ENCODE measurements at regions not wholly inside any gene's neighbourhood (a gene's known extent, or its start where the extent isn't known, plus 50 kb on each side); places are given as distances from the start of the nearest gene placed in this dataset.
"Not testable (repeated sequence)": the region's sequence is repeated elsewhere in the genome, so short reads cannot be mapped to it uniquely, and the experiment has no call there.

DNA sequence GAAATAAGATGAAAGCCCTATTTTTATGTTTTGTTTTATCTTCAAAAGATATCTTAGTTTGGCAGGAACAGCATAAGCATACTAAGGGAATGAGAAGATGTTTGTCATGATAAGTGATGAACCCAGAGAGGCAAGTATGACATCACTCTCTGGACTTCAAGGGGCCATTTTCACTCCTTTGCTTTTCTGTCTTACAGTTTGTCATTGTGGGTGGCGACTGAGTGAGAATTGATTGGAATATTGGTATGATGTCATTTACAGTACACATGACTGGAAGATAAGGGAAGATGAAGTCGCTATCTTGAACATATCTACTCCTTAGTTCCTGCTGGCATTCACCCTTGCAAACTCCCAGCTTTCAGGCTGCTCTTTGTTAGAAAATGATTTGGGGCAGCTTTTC is 258.1 kb upstream of the RAB4A start:
- DNase-seq (ENCODE audit: low spot score), result no peak

DNA sequence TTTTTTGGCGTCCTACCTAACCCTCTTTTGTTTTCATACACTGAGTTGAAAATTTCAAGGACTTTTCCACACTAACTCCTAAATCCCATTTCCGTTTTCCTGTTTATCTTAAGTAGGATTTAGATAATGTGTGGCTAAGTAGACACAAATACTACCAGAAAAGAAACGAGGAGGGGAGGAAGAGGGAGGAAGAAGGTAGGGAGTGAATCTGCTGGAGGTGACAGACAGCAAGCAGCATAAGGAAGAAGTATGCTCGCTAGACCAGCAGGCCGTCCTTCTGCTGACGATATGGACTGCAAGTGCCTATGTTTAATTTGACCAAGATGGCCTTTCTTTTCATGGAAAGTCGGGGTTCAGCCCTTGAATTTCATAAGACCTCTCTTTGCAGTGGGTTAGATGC is 256.9 kb upstream of the RAB4A start:
- DNase-seq (ENCODE audit: low spot score), result no peak

DNA sequence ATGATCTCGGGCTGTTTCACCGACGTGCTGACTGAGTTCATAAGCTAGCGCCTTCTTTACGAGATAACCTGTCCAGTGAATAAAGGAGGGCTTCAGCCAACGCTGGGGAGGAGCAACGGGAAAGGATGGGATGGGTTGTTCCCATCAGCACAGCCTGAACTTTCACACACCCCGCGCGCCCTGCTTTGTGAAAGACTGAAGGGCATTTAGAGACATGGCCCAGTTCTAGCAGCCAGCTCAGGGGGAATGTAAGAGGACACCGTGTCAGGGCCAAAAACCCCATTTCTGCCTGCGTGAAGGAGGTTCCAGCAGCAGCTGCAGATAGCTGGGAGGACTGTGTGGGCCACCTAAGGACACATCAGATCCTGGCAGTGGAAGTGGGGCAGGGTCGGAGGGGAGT is 255.1 kb upstream of the RAB4A start:
- DNase-seq (ENCODE audit: low spot score), result no peak

DNA sequence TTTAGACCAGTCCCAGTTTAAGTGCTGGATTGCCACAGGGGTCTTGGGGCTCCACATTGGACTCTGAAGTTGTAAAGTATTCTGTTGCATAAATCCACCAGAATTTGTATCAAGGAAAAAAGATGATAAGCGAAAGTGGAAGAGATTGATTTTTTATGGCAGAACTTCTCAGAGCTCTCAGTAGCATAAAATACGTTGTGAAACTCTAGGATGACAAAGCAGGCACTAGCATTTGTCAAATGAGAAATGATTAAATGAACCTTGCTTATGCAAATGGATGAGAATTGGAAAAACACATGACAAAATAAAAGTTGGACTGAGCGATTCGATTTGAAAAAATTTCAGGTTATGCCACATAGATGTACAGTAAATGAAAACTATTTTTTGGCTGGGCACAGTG is 253.8 kb upstream of the RAB4A start:
- DNase-seq (ENCODE audit: low spot score), result no peak

DNA sequence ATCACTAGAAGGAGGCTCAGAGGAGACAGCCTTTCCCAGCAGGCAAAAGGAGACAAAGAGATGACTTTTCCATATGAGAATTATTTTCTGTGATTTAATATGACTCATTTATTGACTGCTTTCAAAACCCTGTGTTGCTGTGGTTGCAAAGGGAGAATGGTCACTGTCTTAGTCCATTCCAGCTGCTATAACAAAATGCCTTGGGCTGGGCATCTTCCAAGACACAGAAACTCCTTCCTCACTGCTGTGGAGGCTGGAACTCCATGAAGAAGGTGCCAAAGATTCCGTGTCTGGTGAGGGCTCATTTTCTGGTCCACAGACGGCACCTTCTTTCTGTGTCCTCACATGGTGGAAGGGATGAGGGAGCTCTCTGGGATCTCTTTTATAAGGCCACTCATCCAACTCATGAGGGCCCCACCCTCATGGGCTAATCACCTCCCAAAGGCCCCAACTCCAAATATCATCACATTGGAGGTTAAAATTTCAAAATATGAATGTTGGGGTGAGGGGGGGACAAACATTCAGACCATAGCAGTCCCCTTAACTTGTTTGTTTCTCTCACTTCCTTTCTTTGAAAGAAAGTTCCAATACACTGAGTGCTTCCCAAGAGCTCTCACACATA is 252.1 kb upstream of the RAB4A start:
- DNase-seq (ENCODE audit: low spot score), result no peak

DNA sequence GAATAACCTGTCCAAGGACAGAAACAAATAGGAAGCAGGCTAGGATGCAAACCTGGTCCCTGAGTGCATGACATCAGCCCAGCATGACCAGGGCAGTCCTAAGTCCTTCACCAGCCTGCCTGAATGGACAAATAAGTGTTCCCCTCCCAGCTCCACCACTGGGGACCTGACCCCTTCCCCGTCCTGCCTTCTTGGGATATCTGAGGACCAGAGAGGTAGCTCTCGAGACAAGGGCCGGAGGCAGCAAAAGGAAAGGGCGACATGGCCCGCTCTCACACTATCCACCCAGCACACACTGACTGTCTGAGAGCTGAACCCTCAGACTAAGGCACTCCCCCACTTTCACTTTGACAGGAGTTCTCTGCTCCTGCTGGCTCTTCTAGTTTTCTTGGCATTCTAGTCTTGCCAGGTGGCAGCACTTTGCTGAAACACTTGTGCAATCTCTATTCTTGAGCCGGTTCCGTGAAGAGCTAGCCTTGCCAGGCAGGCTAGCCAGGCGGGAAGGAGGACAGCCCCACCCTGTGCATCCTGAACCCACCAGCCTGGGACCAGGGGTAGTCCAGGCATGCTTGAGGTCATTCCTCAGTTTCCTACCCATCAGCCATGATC is 251.1 kb upstream of the RAB4A start:
- no peak for DNase-seq (ENCODE audit: low spot score)

DNA sequence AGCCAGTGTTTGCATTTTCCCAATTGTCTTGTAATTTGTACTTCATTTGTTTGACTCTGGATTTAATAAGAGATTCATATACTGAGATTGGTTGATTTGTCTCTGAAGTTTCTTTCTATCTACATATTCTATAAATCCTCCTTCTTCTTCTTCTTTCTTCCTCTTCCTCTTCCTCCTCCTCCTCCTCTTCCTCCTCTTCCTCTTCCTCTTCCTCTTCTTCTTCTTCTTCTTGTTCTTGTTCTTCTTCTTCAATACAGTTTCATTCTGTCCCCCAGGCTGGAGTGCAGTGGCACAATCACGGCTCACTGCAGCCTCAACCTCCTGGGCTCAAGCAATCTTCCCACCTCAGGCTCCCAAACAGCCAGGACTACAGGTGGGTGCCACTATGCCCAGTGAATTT is 249.9 kb upstream of the RAB4A start:
- not testable (repeated sequence) for DNase-seq (ENCODE audit: low spot score)

DNA sequence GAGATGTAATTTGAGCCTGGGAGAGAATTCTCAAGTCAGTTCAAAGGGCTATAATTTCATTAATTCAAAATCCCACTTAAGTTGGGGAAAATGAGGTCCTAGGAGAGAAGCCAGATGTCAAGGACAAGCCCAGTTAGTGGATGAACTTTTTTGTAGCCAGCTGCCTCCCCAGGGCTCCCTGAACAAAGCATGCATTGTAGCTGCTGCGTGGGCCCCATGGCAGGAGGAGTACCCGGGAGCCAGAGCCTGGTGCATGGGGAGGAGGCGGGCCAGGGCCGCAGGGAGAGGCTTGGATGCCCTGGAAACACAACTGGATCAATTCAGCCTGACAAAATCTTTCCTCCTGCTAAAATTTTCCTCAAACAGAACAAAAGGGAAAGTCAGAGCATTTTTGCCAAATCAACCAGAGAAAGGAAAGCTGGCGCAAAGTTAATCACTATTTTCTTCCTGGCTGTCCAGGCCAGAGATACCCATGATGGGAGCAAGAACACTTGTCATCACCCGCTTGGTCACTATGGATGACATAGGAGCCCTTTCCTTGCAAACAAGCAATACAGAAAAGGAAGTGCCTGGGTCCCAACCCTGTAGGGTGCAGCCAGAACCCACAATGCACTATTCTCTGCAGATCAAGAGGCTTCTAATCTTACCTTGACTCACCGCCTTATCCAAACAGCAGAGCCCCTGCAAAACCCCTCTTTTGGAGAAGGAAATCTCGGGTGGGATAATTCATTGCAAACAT is 248.1 kb upstream of the RAB4A start:
- DNase-seq (ENCODE audit: low spot score), result no peak

DNA sequence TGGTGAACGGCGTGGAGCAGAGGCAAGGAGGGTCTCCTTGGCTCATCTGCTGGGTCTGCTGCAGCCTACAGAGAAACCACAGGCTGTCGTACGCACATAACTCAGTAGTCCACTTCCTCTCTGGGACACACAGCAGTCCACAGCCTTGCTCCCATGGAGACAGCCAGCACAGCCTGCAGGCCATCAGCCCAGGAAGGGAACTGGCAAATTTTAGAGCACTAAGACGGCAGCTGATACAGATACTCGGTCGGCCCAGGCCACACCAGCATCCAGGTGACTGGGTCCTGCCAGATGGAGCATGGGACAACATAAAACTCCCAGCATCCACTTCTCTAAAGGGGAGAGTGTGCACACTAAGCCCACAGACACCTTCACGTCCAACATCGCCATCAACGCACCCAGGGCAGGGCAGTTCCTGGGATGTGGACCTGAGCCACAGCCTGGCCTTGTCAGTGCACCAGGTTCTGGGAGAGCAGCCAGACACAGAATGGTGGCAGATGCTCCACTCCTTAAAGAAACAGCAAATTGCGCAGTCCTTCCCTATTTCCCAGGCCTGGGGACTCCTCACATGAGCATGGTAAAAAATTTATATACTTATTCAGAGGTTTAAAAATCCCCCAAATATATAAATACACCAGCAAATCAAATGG is 247.1 kb upstream of the RAB4A start:
- no peak for DNase-seq (ENCODE audit: low spot score)

DNA sequence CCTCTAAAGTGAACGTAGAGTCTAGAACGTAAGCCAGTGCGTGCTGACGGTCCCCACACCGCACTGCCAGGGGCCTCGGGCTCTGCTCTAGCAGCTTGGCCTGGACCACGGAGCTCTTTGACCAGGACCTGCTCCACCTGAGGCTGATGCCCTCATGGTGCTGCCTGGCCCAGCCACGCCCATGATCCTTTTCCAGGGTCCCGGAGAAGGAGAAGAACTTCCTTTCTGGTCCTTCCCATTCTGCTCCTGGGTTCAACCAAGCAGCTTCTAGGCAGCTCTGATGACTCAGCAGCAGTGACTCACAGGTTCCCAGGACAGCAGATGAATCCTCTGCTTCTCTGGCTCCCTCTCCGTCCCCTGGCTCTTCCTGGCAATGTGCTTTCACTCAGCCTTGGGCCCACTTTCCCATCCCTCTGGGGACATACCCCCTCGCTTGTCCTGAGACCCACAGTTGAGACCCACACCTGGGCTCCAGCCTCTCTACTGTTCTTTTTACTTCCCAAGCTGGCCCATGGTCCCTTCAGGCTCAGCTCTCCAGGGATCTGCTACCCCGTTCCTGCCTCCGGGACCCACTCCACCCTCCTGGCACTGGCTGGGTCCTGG is 246.3 kb upstream of the RAB4A start:
- DNase-seq (ENCODE audit: low spot score), result peak; percentile 65

DNA sequence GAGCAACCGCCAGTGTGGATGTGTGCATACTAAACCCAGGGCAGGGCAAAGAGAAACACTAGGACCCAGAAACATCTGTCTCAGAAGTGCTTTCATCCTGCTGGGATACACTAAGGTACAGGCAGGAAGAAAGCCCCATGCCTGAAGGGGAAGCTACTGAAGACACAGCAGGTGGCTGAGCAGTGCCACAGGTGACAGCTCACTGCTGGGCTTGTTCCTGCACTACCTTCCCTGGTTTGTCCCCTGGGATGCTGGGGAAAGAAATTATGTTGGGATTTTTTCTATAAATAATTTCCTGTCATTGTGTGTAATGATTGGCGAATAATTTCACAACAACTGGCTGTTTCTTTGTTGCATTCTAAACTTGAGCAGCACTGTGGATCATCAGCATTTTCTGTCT is 245.3 kb upstream of the RAB4A start:
- no peak for DNase-seq (ENCODE audit: low spot score)

DNA sequence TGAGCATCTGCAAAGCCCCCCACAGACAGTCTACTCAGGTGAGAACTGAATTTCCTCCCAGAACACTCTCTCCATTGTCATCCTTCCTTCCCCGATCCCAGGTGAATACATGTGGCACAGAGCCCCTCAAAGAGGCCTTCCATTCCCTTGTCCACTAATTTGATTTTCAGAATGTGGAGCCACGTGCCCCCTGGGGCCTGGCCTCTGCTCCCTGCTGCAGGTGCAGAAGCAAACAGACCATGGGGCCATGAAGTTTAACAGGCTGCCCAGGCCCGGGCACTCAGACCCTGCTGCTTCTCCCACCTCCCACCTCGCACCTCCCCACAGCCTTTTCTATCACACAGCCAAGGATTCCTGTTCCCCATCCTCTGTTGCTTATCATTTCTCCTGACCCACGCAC is 243.8 kb upstream of the RAB4A start:
- no peak for DNase-seq (ENCODE audit: low spot score)

DNA sequence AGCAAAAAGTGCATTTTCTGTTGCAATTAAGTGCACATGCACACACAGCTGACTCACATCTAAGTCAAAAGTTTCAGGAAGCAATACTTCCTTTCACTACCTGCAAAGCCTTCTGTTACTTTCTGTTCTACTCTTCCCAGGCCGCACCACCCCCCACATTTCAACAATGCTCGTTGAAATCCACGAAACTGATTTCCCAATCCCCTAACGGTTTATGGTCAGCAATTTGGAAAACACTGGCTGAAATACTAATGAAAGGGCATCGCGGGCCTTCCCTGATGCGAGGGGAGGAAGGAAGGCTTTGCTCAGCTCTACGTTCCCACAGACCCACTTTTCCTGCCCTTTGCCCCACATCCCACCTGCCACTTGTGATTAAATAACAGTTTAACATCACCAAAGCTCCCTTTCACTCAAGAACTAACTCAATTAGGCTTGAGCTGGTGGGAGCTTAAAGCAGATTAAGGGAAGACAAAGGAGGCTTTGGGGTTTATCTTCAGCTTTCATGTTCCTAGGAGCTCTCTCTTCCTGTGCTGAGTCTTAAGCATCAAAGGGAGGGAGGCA is 243.2 kb upstream of the RAB4A start:
- DNase-seq (ENCODE audit: low spot score), result peak; percentile 20

DNA sequence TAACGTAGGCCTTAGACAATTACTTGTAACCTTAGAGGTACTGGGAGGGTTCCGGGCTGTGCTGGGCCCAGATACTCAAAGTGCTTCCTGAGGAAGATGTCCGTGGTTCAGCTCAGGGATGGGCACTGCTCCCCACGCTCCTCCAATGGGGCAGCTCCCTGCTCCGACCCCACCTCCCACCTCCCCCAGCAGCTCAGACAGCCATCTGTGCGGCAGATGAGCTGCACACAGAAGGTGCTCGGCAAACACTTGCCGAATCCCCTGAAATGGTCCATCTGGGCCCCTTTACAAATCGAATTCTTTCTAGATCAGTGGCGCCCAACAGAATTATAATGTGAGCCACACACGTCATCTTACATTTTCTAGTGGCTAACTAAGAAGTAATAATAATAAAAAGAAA is 242.4 kb upstream of the RAB4A start:
- DNase-seq (ENCODE audit: low spot score), result no peak

DNA sequence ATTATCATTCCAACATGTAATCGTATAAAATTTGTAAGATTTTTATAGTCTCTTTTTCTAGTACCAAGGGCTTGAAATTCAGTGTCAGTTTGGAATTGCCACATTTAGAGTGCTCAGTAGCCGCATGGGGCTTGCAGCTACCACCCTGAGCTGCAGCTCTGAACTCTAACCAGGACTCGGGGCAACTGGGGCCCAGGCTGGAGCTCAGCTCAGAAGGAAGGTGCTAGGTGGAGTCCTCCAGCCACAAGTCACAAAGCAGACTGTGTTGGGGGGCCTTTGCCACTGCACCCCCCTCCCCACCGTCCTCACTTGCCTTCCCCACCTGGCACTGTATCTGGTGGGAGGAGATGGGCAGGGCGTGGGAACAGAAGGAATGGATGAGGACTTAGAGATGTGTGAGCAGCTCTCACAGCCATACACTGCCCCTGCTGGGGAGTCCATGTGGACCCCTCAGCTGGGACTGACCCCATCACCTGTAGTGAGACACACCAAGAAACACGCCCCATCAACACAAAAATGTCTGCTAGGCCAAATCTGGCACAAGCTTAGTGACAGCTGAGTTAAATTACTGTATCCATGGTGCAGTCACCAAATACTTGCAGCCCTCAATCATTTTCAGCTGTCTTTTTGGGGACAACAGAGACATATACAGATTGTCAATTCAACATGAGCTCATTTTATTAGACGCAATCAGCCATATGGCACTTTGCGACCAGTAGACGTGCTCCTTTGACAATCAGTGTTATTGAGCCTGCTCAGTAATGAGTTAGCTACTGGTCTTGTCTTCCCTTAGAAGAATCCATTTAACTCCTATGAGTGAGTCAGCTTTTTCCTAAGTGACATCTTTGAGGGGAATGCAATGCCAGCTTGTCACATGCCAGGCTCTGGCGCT is 241.7 kb upstream of the RAB4A start:
- DNase-seq (ENCODE audit: low spot score), result peak; percentile 6

DNA sequence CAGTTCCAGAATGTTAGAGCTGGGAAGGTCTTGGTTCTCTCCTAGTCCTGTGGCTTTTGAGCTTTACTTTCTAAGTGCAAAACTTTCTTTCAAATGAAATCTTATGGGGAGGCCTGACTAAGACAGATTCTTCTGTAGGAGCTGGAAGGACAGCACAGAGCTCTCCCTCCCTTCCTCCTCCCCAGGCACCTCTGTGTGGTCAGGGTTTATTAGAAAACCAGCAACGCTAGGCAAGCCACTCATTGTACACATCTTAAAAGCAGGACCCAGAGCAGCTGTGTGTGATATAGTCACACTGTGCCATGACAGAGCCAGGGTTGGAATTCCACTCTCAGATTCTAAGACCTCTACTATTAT is 241.1 kb upstream of the RAB4A start:
- DNase-seq (ENCODE audit: low spot score), result no peak

DNA sequence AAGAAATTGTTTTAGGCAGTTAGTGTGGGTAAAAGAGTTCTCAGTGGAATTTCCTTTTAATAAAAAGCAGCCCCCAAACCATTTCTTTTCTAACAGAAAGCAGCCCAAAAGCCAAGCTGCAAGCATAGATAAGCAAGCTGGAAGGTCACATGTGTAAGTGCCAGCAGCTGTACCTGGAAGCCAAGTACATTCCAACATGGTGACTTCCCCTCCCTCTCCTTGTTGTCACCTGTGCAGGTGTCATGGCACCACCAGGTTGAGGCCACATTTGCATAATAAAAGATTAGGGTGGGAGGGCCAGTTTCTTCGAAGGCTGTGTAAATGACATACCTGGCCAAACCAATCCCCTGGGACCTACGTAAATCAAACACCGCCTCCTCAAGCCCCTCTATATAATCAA is 240.3 kb upstream of the RAB4A start:
- no peak for DNase-seq (ENCODE audit: low spot score)

DNA sequence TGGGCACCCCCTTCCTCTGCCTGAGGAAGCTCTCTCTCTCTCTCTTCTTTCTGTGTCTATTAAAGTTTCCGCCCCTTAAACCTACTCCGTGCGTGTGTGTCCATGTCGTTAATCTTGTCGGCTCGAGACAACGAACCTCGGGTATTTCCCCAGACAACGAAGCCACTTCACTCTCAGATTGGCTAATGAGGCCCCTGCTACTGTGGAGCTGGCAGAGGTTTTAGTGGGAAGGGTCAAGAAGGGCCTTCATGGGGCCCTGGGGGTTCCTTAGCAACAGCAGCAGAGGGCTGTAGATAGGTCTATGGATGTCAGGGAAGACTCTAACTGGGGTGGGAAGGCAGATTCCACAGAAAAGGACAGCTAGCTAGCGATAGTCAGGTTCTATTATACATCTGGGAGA is 239.8 kb upstream of the RAB4A start:
- no peak for DNase-seq (ENCODE audit: low spot score)

DNA sequence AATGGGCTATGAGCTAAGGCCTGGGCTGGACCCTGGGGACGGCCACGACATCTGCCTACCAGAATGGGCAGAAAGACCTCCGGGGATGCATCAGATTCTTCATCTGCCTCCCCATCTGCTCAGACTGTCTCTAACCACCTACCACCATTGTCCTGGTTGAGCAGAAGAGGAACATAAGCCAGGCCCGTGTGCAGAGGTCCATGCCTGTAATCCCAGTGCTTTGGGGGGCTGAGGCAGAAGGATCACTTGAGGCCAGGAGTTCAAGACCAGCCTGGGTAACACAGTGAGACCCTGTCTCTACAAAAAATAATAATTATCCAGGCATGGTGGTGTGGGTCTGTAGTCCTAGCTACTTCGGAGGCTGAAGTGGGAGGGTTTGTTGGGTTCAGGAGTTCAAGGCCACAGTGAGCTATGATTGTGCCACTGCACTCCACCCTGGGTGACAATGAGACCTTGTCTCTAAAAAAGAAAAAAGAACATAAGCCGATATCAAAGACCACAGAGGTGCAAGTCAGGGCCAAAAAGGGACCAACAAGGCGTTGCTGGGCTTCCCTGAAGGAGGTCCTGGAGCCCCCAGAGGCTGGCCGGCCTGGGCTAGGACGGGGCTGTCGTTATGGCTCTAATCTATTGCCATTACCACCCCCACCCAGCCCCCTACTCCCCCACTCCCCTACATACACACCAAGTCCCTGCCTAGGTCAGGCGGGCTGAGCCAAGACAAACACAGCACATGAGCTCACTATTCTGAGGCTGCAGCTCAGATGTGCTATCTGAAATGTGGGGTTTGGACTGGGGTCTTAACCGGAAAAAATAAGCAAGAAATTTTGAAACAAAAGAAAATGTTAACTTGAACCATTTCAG is 239.2 kb upstream of the RAB4A start:
- DNase-seq (ENCODE audit: low spot score), result no peak

DNA sequence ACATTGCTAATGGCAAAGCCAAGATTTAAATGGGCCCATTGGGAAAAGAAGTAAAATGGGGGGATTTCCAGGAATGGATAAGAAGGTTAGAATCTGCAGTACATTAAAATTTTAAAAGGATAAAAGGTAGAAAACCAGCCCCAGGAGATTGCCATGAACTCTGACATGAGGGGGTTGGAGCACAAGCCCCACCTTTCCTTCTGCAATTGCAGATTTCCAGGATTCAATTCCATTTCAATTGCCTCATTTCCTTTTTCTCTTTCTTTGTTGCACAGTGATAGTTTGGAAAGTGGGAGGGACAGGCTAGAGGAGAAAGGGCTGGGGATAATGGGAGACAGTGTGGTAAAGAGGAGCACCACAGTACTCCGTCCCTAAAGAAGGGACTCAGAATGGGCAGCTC is 238.5 kb upstream of the RAB4A start:
- no peak for DNase-seq (ENCODE audit: low spot score)

DNA sequence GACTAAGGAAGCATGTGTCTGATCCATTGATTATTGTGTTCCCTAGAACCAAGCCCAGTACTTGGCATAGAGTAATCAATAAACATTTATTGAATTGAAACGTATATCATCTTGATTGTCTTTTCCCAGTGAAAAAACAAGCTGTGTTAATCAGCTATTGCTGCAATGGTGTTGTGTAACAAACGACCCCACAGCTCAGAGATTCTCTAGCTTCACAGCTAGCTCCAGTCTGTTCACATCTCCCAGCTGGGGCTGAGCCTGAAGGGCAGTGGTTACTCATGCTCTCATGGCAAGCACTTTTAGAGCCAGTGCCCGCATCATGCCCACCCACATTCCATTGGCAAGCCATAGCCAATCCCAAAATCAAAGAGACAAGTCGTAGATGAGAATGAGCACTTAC is 237.4 kb upstream of the RAB4A start:
- DNase-seq (ENCODE audit: low spot score), result no peak

Data from kidney capillary endothelial cell (primary cell).